Thoracic aorta (tissue), 2 donors: ENCODE measurements at regions not wholly inside any gene's neighbourhood (a gene's known extent, or its start where the extent isn't known, plus 50 kb on each side); places are given as distances from the start of the nearest gene placed in this dataset.

Experiments
- ATAC-seq: fragments of 150-250 bp; one replicate; pipeline ENCODE4 v1.8.0; 2017; ENCODE audit warnings: low read depth; ENCODE audit not compliant: insufficient number of reproducible peaks, low FRiP score
- DNase-seq: peaks from one replicate; pipeline ENCODE4 v3.0.0-alpha.2; 2020; ENCODE audit warnings: low spot score
- H3K27ac ChIP-seq, 2 donors: fragments of 200-600 bp; sonication (generic); 1 replicate in 1 of 2; 2 replicates in 1 of 2; pipeline ENCODE4 v1.5.1; 2016; ENCODE audit warnings: mild to moderate bottlenecking in 2 of 2, moderate library complexity in 2 of 2
- H3K27me3 ChIP-seq: fragments of 200-600 bp; sonication (generic); replicated peaks from 2 replicates; pipeline ENCODE4 v1.6.0; 2016; ENCODE audit warnings: mild to moderate bottlenecking; ENCODE audit not compliant: insufficient read depth
- H3K36me3 ChIP-seq: fragments of 200-600 bp; sonication (generic); one replicate; pipeline ENCODE4 v1.5.1; 2016
- H3K4me1 ChIP-seq, 2 donors: fragments of 200-600 bp; sonication (generic); 1 replicate in 1 of 2; 2 replicates in 1 of 2; pipeline versions ENCODE4 v1.5.1 to v1.6.0; 2016; ENCODE audit warnings: low read depth in 2 of 2, mild to moderate bottlenecking in 1 of 2; ENCODE audit not compliant: control insufficient read depth in 1 of 2
- H3K4me3 ChIP-seq: fragments of 200-600 bp; sonication (generic); 2 replicates; pipeline ENCODE4 v1.5.1; 2016; ENCODE audit warnings: mild to moderate bottlenecking
- H3K9me3 ChIP-seq: fragments of 200-600 bp; sonication (generic); 2 replicates; pipeline ENCODE4 v1.5.1; 2016
- CTCF ChIP-seq: fragments of 200-600 bp; sonication (generic); IDR thresholded peaks from one replicate; pipeline ENCODE4 v1.5.1; 2019; ENCODE audit warnings: antibody characterized with exemption

- ATAC-seq: no peak
- no peaks in the 10 kb centered on the region for H3K27me3 ChIP-seq
- no peak for TF ChIP-seq CTCF
- no peak overlapping the region for H3K4me3 ChIP-seq
- no peak for DNase-seq
- H3K9me3 ChIP-seq: no peaks in the 10 kb centered on the region
- H3K36me3 ChIP-seq: no peaks in the 10 kb centered on the region
- no peaks in the 10 kb centered on the region for H3K4me1 ChIP-seq
- H3K27ac ChIP-seq: no peak overlapping the region
Measured at GRCh38 chr2:235283246-235283645, 210.6 kb upstream of the AGAP1 start.

GRCh38 chr2:235286622-235287374, 207.0 kb upstream of the AGAP1 start:
- ATAC-seq: no peak
- H3K4me3 ChIP-seq: no peak overlapping the region

GRCh38 chr2:235287375-235287733, 206.5 kb upstream of the AGAP1 start:
- Histone ChIP-seq H3K4me1 (no peaks in the 10 kb centered on the region), H3K4me3 (no peak overlapping the region), H3K9me3 (no peaks in the 10 kb centered on the region), H3K27ac (no peak overlapping the region), H3K36me3 (no peaks in the 10 kb centered on the region), H3K27me3 (no peaks in the 10 kb centered on the region)
- no peak for ATAC-seq
- no peak for TF ChIP-seq CTCF
- no peak for DNase-seq

More at GRCh38 chr2:235286622-235287374, 207.0 kb upstream of the AGAP1 start:
- Histone ChIP-seq H3K27me3 (no peaks in the 10 kb centered on the region), H3K9me3 (no peaks in the 10 kb centered on the region), H3K27ac (no peak overlapping the region), H3K36me3 (no peaks in the 10 kb centered on the region), H3K4me1 (no peaks in the 10 kb centered on the region)
- no peak for TF ChIP-seq CTCF
- no peak for DNase-seq

- Histone ChIP-seq H3K36me3 (no peaks in the 10 kb centered on the region), H3K27me3 (no peaks in the 10 kb centered on the region), H3K9me3 (no peaks in the 10 kb centered on the region), H3K4me1 (no peaks in the 10 kb centered on the region), H3K27ac (no peak overlapping the region), H3K4me3 (no peak overlapping the region)
- no peak for ATAC-seq
- DNase-seq: no peak
- no peak for TF ChIP-seq CTCF
Measured at GRCh38 chr2:235291461-235291860, 202.4 kb upstream of the AGAP1 start.

- DNase-seq (no peak), ATAC-seq (no peak)
- no peak for TF ChIP-seq CTCF
- Histone ChIP-seq H3K27me3 (no peaks in the 10 kb centered on the region), H3K4me3 (no peak overlapping the region), H3K4me1 (no peaks in the 10 kb centered on the region), H3K27ac (no peak overlapping the region), H3K36me3 (no peaks in the 10 kb centered on the region), H3K9me3 (no peaks in the 10 kb centered on the region)
Measured at GRCh38 chr2:235293061-235293460, 200.8 kb upstream of the AGAP1 start.
